GM12878 (cell line): ENCODE measurements at regions not wholly inside any gene's neighbourhood (a gene's known extent, or its start where the extent isn't known, plus 50 kb on each side); places are given as distances from the start of the nearest gene placed in this dataset.

Source experiments
- ATAC-seq: fragments of 200-7000 bp; cut with Tn5 transposase; 3 replicates; pipeline ENCODE4 v1.9.1; 2020; ENCODE audit warnings: mild to moderate bottlenecking, moderate library complexity
- BruUV-seq: library from RNA; stranded (reverse); fragments of 400-500 nt; replicated peaks from 2 replicates; lab custom pipeline; 2021; lab: Mats Ljungman, UMichigan
- CTCF ChIA-PET: fragments of 300-600 bp; sonication (Branson Sonifier 250); formaldehyde crosslinking; extraction: SDS; loops from one replicate; lab custom pipeline; 2021; ENCODE audit warnings: inconsistent platforms; lab: Yijun Ruan, JAX
- POLR2A ChIA-PET: fragments of 350-600 bp; formaldehyde crosslinking; extraction: SDS; loops from one replicate; lab custom pipeline; 2021; ENCODE audit warnings: inconsistent platforms; lab: Charles Lee
- RAD21 ChIA-PET: fragments of 300-600 bp; sonication (Branson Sonifier 250); formaldehyde crosslinking; loops from one replicate; lab custom pipeline; 2023; ENCODE audit warnings: antibody characterized with exemption; ENCODE audit not compliant: unreplicated experiment; lab: Charles Lee
- SMC1A ChIA-PET: fragments of 300-600 bp; sonication (Branson Sonifier 250); formaldehyde crosslinking; loops from one replicate; lab custom pipeline; 2023; ENCODE audit not compliant: unreplicated experiment, uncharacterized antibody; lab: Charles Lee
- DNase-seq: peaks from one replicate; pipeline ENCODE4 v3.0.0-alpha.2; 2011; ENCODE audit warnings: low read depth, low spot score
- FAIRE-seq: peaks from 3 replicates; lab custom pipeline; 2011; peaks lifted over from hg19 to GRCh38; lab: Jason Lieb, UNC
- H2AFZ ChIP-seq: 2 replicates; pipeline ENCODE4 v1.6.0; 2011; ENCODE audit warnings: low read depth, low read length, control low read depth; ENCODE audit not compliant: control insufficient read depth
- H3K27ac ChIP-seq: 2 replicates; pipeline ENCODE4 v1.5.1; 2011; ENCODE audit warnings: control low read depth; ENCODE audit not compliant: control insufficient read depth, insufficient read depth
- H3K27me3 ChIP-seq, 2 experiments: replicated peaks in 1 of 2; 2 replicates each; pipeline versions ENCODE4 v1.6.0 to v1.6.1; 2011; ENCODE audit warnings: low read length in 1 of 2; ENCODE audit not compliant: control insufficient read depth in 2 of 2, insufficient read depth in 2 of 2
- H3K36me3 ChIP-seq, 2 experiments: 2 replicates each; pipeline ENCODE4 v1.5.1; 2011; ENCODE audit warnings: low read length in 1 of 2; ENCODE audit not compliant: control insufficient read depth in 2 of 2, insufficient read depth in 2 of 2
- H3K4me1 ChIP-seq: 2 replicates; pipeline ENCODE4 v1.6.1; 2011; ENCODE audit warnings: mild to moderate bottlenecking, low read length, moderate library complexity, mixed read lengths; ENCODE audit not compliant: control insufficient read depth, insufficient read depth
- H3K4me2 ChIP-seq: 2 replicates; pipeline ENCODE4 v1.6.0; 2011; ENCODE audit warnings: control low read depth; ENCODE audit not compliant: control insufficient read depth, insufficient read depth
- H3K4me3 ChIP-seq: fragments of 200-600 bp; sonication (generic); 2 replicates; pipeline ENCODE4 v1.5.1; 2016
- H3K79me2 ChIP-seq: 2 replicates; pipeline ENCODE4 v1.6.0; 2011; ENCODE audit warnings: low read length; ENCODE audit not compliant: control insufficient read depth, insufficient read depth
- H3K9ac ChIP-seq: 2 replicates; pipeline ENCODE4 v1.8.0; 2011; ENCODE audit warnings: low read length, control low read depth, mixed read lengths; ENCODE audit not compliant: control insufficient read depth, insufficient read depth
- H3K9me3 ChIP-seq: replicated peaks from 3 replicates; pipeline ENCODE4 v1.5.1; 2011; ENCODE audit warnings: mild to moderate bottlenecking, low read length; ENCODE audit not compliant: control insufficient read depth, insufficient read depth
- H4K20me1 ChIP-seq: 2 replicates; pipeline ENCODE4 v1.6.0; 2011; ENCODE audit not compliant: control insufficient read depth, insufficient read depth
- BHLHE40 ChIP-seq, 2 experiments: fragments of 450-650 bp in 1 of 2; IDR thresholded peaks; 2 replicates each; pipeline ENCODE4 v1.6.1; 2011 to 2017; ENCODE audit warnings: low read depth in 2 of 2, borderline replicate concordance in 1 of 2, improper control_type of control experiment in 1 of 2, low read length in 1 of 2, mild to moderate bottlenecking in 1 of 2
- ESRRA ChIP-seq: IDR thresholded peaks from 2 replicates; pipeline ENCODE4 v1.6.1; 2012; ENCODE audit warnings: mild to moderate bottlenecking, low read length, improper control_type of control experiment
- FOXM1 ChIP-seq: IDR thresholded peaks from 2 replicates; pipeline ENCODE4 v1.6.1; 2012; ENCODE audit warnings: low read depth, mild to moderate bottlenecking, inconsistent platforms, low read length, moderate library complexity
- IKZF1 ChIP-seq: fragments of 450-650 bp; conservative IDR thresholded peaks from 2 replicates; pipeline ENCODE4 v1.6.1; 2017; ENCODE audit warnings: antibody characterized with exemption, mild to moderate bottlenecking
- MLLT1 ChIP-seq: fragments of 450-650 bp; IDR thresholded peaks from 2 replicates; pipeline ENCODE4 v1.6.1; 2016; ENCODE audit warnings: mild to moderate bottlenecking
- MYB ChIP-seq: fragments of 150-350 bp; IDR thresholded peaks from 2 replicates; pipeline ENCODE4 v1.6.1; 2014; ENCODE audit warnings: mild to moderate bottlenecking, low read depth, low read length, borderline replicate concordance
- PAX8 ChIP-seq: fragments of 450-650 bp; IDR thresholded peaks from 2 replicates; pipeline ENCODE4 v1.6.1; 2017; ENCODE audit warnings: mild to moderate bottlenecking, moderate library complexity
- SUPT20H ChIP-seq: IDR thresholded peaks from 2 replicates; pipeline ENCODE4 v1.6.1; 2011; ENCODE audit warnings: low read depth, mild to moderate bottlenecking, low read length, moderate library complexity, borderline replicate concordance; ENCODE audit not compliant: control insufficient read depth
- ZBTB11 ChIP-seq: fragments of 450-650 bp; formaldehyde crosslinking; IDR thresholded peaks from 2 replicates; pipeline ENCODE4 v1.5.0; 2022; ENCODE audit warnings: mild to moderate bottlenecking, missing genetic modification characterization
- ZNF622 ChIP-seq: fragments of 450-650 bp; IDR thresholded peaks from 2 replicates; pipeline ENCODE4 v1.6.1; 2017; ENCODE audit warnings: mild to moderate bottlenecking, inconsistent platforms
- WGBS: methylation state at CpG from one replicate; pipeline ENCODE4 v1.1.6; 2016; ENCODE audit warnings: low lambda C conversion rate; ENCODE audit not compliant: insufficient replicate concordance, insufficient coverage; ENCODE audit errors: missing lambda C conversion rate; 5-methylcytosine and 5-hydroxymethylcytosine counted together
- in situ Hi-C: fragments of 300-500 bp; cut with MboI; formaldehyde crosslinking; loops from 9 replicates; pipeline ENCODE4 v1.14.3; 2018; ENCODE audit warnings: mixed read lengths
- intact Hi-C: fragments of 100-400 bp; cut with micrococcal nuclease; formaldehyde crosslinking; loops from one replicate; pipeline ENCODE4 v1.14.2; 2022; ENCODE audit not compliant: unreplicated experiment

GRCh38 chr14:83300476-83301064, 1766.9 kb upstream of the SEL1L start (continued):
- TF ChIP-seq MLLT1, result no peak

GRCh38 chr14:83301791-83302190, 1768.1 kb upstream of the SEL1L start:
- no peaks in the 10 kb centered on the region for H4K20me1 ChIP-seq
- no peaks in the 10 kb centered on the region for H3K9me3 ChIP-seq
- no peak overlapping the region for H3K4me3 ChIP-seq
- no peak overlapping the region for H3K27ac ChIP-seq
- in situ Hi-C loops (no loop called here), intact Hi-C loops (no loop called here)
- ChIA-PET SMC1A (interaction anchor here (1.7 to 2.8 kb wide), 2 partner anchors 159 to 163 kb away, joined by 5 to 20 read pairs; no protein-coding TSS in a partner anchor), CTCF (interaction anchor here (1.1 to 3.0 kb wide), 5 partner anchors 23 to 163 kb away, joined by 3 to 38 read pairs (median 4); no protein-coding TSS in a partner anchor), RAD21 (no interaction called here), POLR2A (no interaction called here)
- H2AFZ ChIP-seq, result no peak overlapping the region
- H3K4me1 ChIP-seq, result no peaks in the 10 kb centered on the region
- no peak overlapping the region for H3K9ac ChIP-seq
- TF ChIP-seq BHLHE40 (IDR thresholded peaks at IDR 0.05; ENCODE audit: borderline replicate concordance in 1 of 2, low read depth in 2 of 2, low read length in 1 of 2) (no peak), ZBTB11 (CRISPR knock-in tag) (no peak), SUPT20H (no peak), FOXM1 (no peak), MYB (no peak), IKZF1 (no peak), PAX8 (no peak), ESRRA (no peak), ZNF622 (no peak)
- FAIRE-seq, result no peak
- WGBS, result 30% methylated on average over 3 of the region's 3 CpGs
- H3K36me3 ChIP-seq, result no peaks in the 10 kb centered on the region
- DNase-seq, result no peak
- no peak for ATAC-seq
- no TSS peak for BruUV-seq
- no peaks in the 10 kb centered on the region for H3K27me3 ChIP-seq
- no peaks in the 10 kb centered on the region for H3K79me2 ChIP-seq
- H3K4me2 ChIP-seq, result no peak overlapping the region
